Mesendoderm (in vitro differentiated cells): ENCODE measurements at regions not wholly inside any gene's neighbourhood (a gene's known extent, or its start where the extent isn't known, plus 50 kb on each side); places are given as distances from the start of the nearest gene placed in this dataset.

Experiments
- DNase-seq: peaks from one replicate; pipeline ENCODE4 v3.0.0; 2013
- H2AK5ac ChIP-seq: 2 replicates; pipeline ENCODE4 v1.6.1; 2013; ENCODE audit warnings: low read length, inconsistent platforms
- H2BK120ac ChIP-seq: 2 replicates; pipeline ENCODE4 v1.6.1; 2013; ENCODE audit warnings: low read depth, mild to moderate bottlenecking, low read length, moderate library complexity, mixed read lengths
- H2BK15ac ChIP-seq: replicated peaks from 2 replicates; pipeline ENCODE4 v1.6.1; 2013; ENCODE audit warnings: low read depth, mild to moderate bottlenecking, moderate library complexity
- H2BK5ac ChIP-seq: 2 replicates; pipeline ENCODE4 v1.6.1; 2013; ENCODE audit warnings: low read length, inconsistent platforms
- H3K18ac ChIP-seq: 2 replicates; pipeline ENCODE4 v1.6.1; 2013; ENCODE audit warnings: mild to moderate bottlenecking, low read length, mixed read lengths
- H3K23ac ChIP-seq: one replicate; pipeline ENCODE4 v1.6.1; 2013; ENCODE audit warnings: low read length
- H3K27ac ChIP-seq: 2 replicates; pipeline ENCODE4 v1.5.1; 2013; ENCODE audit warnings: low read depth, mild to moderate bottlenecking, inconsistent platforms, low read length, moderate library complexity
- H3K27me3 ChIP-seq: 2 replicates; pipeline ENCODE4 v1.6.1; 2013; ENCODE audit warnings: low read length, control low read depth, mild to moderate bottlenecking, inconsistent platforms; ENCODE audit not compliant: insufficient read depth, poor library complexity
- H3K36me3 ChIP-seq: 2 replicates; pipeline ENCODE4 v1.6.1; 2013; ENCODE audit warnings: low read length, inconsistent platforms; ENCODE audit not compliant: control insufficient read depth, insufficient read depth
- H3K4ac ChIP-seq: one replicate; pipeline ENCODE4 v1.6.1; 2013; ENCODE audit warnings: low read depth, mild to moderate bottlenecking, low read length, moderate library complexity
- H3K4me1 ChIP-seq: 2 replicates; pipeline ENCODE4 v1.6.1; 2013; ENCODE audit warnings: low read depth, low read length, inconsistent platforms; ENCODE audit not compliant: control insufficient read depth
- H3K4me2 ChIP-seq: 2 replicates; pipeline ENCODE4 v1.6.1; 2013; ENCODE audit warnings: low read length
- H3K4me3 ChIP-seq: 2 replicates; pipeline ENCODE4 v1.5.1; 2013; ENCODE audit warnings: mild to moderate bottlenecking, low read length
- H3K56ac ChIP-seq: one replicate; pipeline ENCODE4 v1.6.1; 2013; ENCODE audit warnings: low read length
- H3K79me1 ChIP-seq: 2 replicates; pipeline ENCODE4 v1.6.1; 2013; ENCODE audit warnings: low read length, inconsistent platforms
- H3K79me2 ChIP-seq: 2 replicates; pipeline ENCODE4 v1.6.1; 2013; ENCODE audit warnings: mild to moderate bottlenecking, low read length; ENCODE audit not compliant: control insufficient read depth, insufficient read depth
- H3K9ac ChIP-seq: 2 replicates; pipeline ENCODE4 v1.6.1; 2013; ENCODE audit warnings: low read length, inconsistent platforms
- H4K5ac ChIP-seq: one replicate; pipeline ENCODE4 v1.6.1; 2013; ENCODE audit warnings: low read length
- H4K8ac ChIP-seq: one replicate; pipeline ENCODE4 v1.6.1; 2013; ENCODE audit warnings: low read depth, mild to moderate bottlenecking, control low read depth, low read length, moderate library complexity
- WGBS: extraction: QIAGEN DNeasy Blood & Tissue Kit; methylation state at CpG from one replicate; pipeline ENCODE4 v1.1.7; 2013; ENCODE audit warnings: low lambda C conversion rate, missing lambda C conversion rate; ENCODE audit not compliant: insufficient coverage; ENCODE audit errors: extremely low coverage; 5-methylcytosine and 5-hydroxymethylcytosine counted together

GRCh38 chr6:82840571-82840970 is 225.1 kb downstream of the UBE3D start:
- Histone ChIP-seq H3K23ac (no peak overlapping the region), H3K79me1 (no peaks in the 10 kb centered on the region), H4K5ac (no peak overlapping the region), H2BK5ac (no peak overlapping the region), H2BK120ac (no peak overlapping the region), H3K9ac (no peak overlapping the region), H3K27me3 (no peaks in the 10 kb centered on the region), H3K4me3 (no peak overlapping the region), H3K18ac (no peak overlapping the region), H3K4me2 (no peak overlapping the region), H3K36me3 (no peaks in the 10 kb centered on the region), H3K4me1 (no peaks in the 10 kb centered on the region), H3K79me2 (no peaks in the 10 kb centered on the region), H3K4ac (no peak overlapping the region), H4K8ac (no peak overlapping the region), H2BK15ac (no peak overlapping the region), H3K27ac (no peak overlapping the region), H3K56ac (no peak overlapping the region), H2AK5ac (no peak overlapping the region)
- no CpG with 5 or more reads among the region's 1 CpG for WGBS
- no peak for DNase-seq

- Histone ChIP-seq H2AK5ac (no peak overlapping the region), H3K56ac (no peak overlapping the region), H3K79me1 (no peaks in the 10 kb centered on the region), H3K79me2 (no peaks in the 10 kb centered on the region), H3K4me1 (no peaks in the 10 kb centered on the region), H3K9ac (no peak overlapping the region), H3K4ac (no peak overlapping the region), H3K23ac (no peak overlapping the region), H3K27ac (no peak overlapping the region), H4K8ac (no peak overlapping the region), H4K5ac (no peak overlapping the region), H2BK5ac (no peak overlapping the region), H2BK15ac (no peak overlapping the region), H3K36me3 (no peaks in the 10 kb centered on the region), H3K4me3 (no peak overlapping the region), H2BK120ac (no peak overlapping the region), H3K4me2 (no peak overlapping the region), H3K27me3 (no peaks in the 10 kb centered on the region), H3K18ac (no peak overlapping the region)
- peak; percentile 52 for DNase-seq
- no CpG with 5 or more reads among the region's 2 CpGs for WGBS
Measured at GRCh38 chr6:82841309-82841708, 224.3 kb downstream of the UBE3D start.
